A673 (cell line): ENCODE measurements at regions not wholly inside any gene's neighbourhood (a gene's known extent, or its start where the extent isn't known, plus 50 kb on each side); places are given as distances from the start of the nearest gene placed in this dataset.

ENCODE experiments used
- BruUV-seq: library from RNA; stranded (reverse); fragments of 400-500 nt; replicated peaks from 2 replicates; lab custom pipeline; 2021; lab: Mats Ljungman, UMichigan
- CTCF ChIA-PET: fragments of 300-600 bp; sonication (Branson Sonifier 250); formaldehyde crosslinking; loops from one replicate; lab custom pipeline; 2022; ENCODE audit warnings: antibody characterized with exemption; lab: Charles Lee
- POLR2A ChIA-PET: fragments of 300-600 bp; sonication (Branson Sonifier 250); formaldehyde crosslinking; loops from one replicate; lab custom pipeline; 2022; ENCODE audit warnings: antibody characterized with exemption; ENCODE audit not compliant: low non-redundant PET; lab: Charles Lee
- DNase-seq: peaks from one replicate; pipeline ENCODE4 v3.0.0-alpha.2; 2015; ENCODE audit warnings: low spot score
- H3K27ac ChIP-seq: fragments of 200-600 bp; sonication (generic); 2 replicates; pipeline ENCODE4 v1.5.1; 2016; ENCODE audit warnings: mixed run types, low read depth, mild to moderate bottlenecking, mixed read lengths, antibody characterized with exemption, low read length; ENCODE audit not compliant: poor library complexity, severe bottlenecking
- H3K27me3 ChIP-seq: fragments of 200-600 bp; sonication (generic); replicated peaks from 2 replicates; pipeline ENCODE4 v1.6.1; 2017; ENCODE audit warnings: mixed run types, low read depth, mild to moderate bottlenecking, mixed read lengths, antibody characterized with exemption, low read length; ENCODE audit not compliant: insufficient read depth, poor library complexity
- H3K36me3 ChIP-seq: fragments of 200-600 bp; sonication (generic); 2 replicates; pipeline ENCODE4 v1.6.1; 2016; ENCODE audit warnings: mixed run types, mild to moderate bottlenecking, mixed read lengths, antibody characterized with exemption, low read length; ENCODE audit not compliant: insufficient read depth, poor library complexity, severe bottlenecking
- H3K4me1 ChIP-seq: fragments of 200-600 bp; sonication (generic); 2 replicates; pipeline ENCODE4 v1.6.1; 2017; ENCODE audit warnings: mixed run types, mild to moderate bottlenecking, mixed read lengths, antibody characterized with exemption, low read length; ENCODE audit not compliant: insufficient read depth, poor library complexity, severe bottlenecking
- H3K4me3 ChIP-seq: fragments of 200-600 bp; sonication (generic); 2 replicates; pipeline ENCODE4 v1.5.1; 2016; ENCODE audit warnings: low read depth, mixed run types, mild to moderate bottlenecking, mixed read lengths, low read length; ENCODE audit not compliant: poor library complexity, severe bottlenecking
- H3K9me3 ChIP-seq: fragments of 200-600 bp; sonication (generic); 2 replicates; pipeline ENCODE4 v1.6.1; 2016; ENCODE audit warnings: mixed run types, low read depth, mild to moderate bottlenecking, mixed read lengths, antibody characterized with exemption, low read length; ENCODE audit not compliant: poor library complexity, severe bottlenecking
- CTCF ChIP-seq: fragments of 300-800, 200-600 bp; sonication (generic); conservative IDR thresholded peaks from 2 replicates; pipeline ENCODE4 v1.5.1; 2017; ENCODE audit warnings: low read depth, mild to moderate bottlenecking, antibody characterized with exemption, low read length, moderate library complexity, mixed read lengths
- EZH2 ChIP-seq: fragments of 200-600 bp; sonication (generic); IDR thresholded peaks from 2 replicates; pipeline ENCODE4 v1.6.1; 2017; ENCODE audit warnings: borderline replicate concordance, low read depth, mild to moderate bottlenecking, mixed read lengths, antibody characterized with exemption, low read length; ENCODE audit not compliant: poor library complexity, severe bottlenecking
- intact Hi-C: fragments of 100-400 bp; cut with micrococcal nuclease; formaldehyde crosslinking; loops from one replicate; pipeline ENCODE4 v1.10.0; 2022; ENCODE audit not compliant: unreplicated experiment

GRCh38 chrX:42857766-42858165 is 79.8 kb upstream of the PPP1R2C start:
- BruUV-seq, result no TSS peak
- Histone ChIP-seq H3K36me3 (no peaks in the 10 kb centered on the region), H3K9me3 (no peaks in the 10 kb centered on the region), H3K27me3 (no peaks in the 10 kb centered on the region), H3K27ac (no peak overlapping the region), H3K4me1 (no peaks in the 10 kb centered on the region), H3K4me3 (no peak overlapping the region)
- intact Hi-C loops, result no loop called here
- ChIA-PET POLR2A (no interaction called here), CTCF (no interaction called here)
- TF ChIP-seq EZH2 (no peak), CTCF (no peak)
- no peak for DNase-seq

- Histone ChIP-seq H3K9me3 (no peaks in the 10 kb centered on the region), H3K4me3 (no peak overlapping the region), H3K27me3 (no peaks in the 10 kb centered on the region), H3K36me3 (no peaks in the 10 kb centered on the region), H3K27ac (no peak overlapping the region), H3K4me1 (no peaks in the 10 kb centered on the region)
- BruUV-seq, result no TSS peak
- ChIA-PET CTCF (no interaction called here), POLR2A (no interaction called here)
- intact Hi-C loops, result no loop called here
- no peak for DNase-seq
- TF ChIP-seq EZH2 (no peak), CTCF (no peak)
Measured at GRCh38 chrX:42869011-42869410, 91.0 kb upstream of the PPP1R2C start.

GRCh38 chrX:42869659-42870476 is 91.9 kb upstream of the PPP1R2C start:
- H3K27ac ChIP-seq, result no peak overlapping the region
- H3K4me1 ChIP-seq, result no peaks in the 10 kb centered on the region
- no peak overlapping the region for H3K4me3 ChIP-seq
- no peaks in the 10 kb centered on the region for H3K9me3 ChIP-seq
- H3K36me3 ChIP-seq, result no peaks in the 10 kb centered on the region
- CTCF ChIA-PET, result no interaction called here
- POLR2A ChIA-PET, result no interaction called here
- no peak for DNase-seq
- TF ChIP-seq CTCF (no peak), EZH2 (no peak)
- intact Hi-C loops, result no loop called here
- H3K27me3 ChIP-seq, result no peaks in the 10 kb centered on the region
- no TSS peak for BruUV-seq
